ENCODE measurements at regions not wholly inside any gene's neighbourhood (a gene's known extent, or its start where the extent isn't known, plus 50 kb on each side); places are given as distances from the start of the nearest gene placed in this dataset.

DNA sequence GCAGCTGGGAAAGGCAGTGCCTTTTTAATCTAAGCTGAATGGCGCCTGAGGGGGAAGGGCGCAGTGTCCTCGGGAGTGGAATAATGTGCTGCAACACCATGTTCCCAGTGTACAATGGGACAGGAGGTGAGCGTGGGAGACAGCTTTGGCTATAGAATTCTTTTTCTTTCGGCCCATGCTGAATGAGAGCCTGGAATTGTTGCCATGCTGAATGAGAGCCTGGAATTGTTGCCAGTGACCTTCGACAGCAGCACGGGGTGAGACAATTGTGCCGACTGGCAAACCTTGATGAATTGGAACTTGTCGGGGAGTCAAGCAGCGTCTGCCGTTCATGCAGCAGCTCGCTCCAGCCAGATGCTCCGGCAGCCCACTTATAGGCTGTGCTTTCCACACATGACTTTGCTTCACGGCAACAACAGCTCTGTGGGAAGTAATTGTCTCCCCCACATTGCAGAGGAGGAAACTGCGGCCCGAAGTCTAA, 141.4 kb upstream of the E2F8 start:
- TF ChIP-seq POLR2AphosphoS5 (IDR thresholded peaks at IDR 0.05; ENCODE audit: insufficient read depth, low read depth, low read length) = no peak
- no peak for TF ChIP-seq FOS (IDR thresholded peaks at IDR 0.05; ENCODE audit: borderline replicate concordance, insufficient read depth, low read length)
- H3K9me3 ChIP-seq (replicated peaks; ENCODE audit: control insufficient read depth, insufficient read depth, low read length) = no peaks in the 10 kb centered on the region
- no peak overlapping the region for H2AFZ ChIP-seq (ENCODE audit: low read depth, low read length)
- H4K20me1 ChIP-seq (replicated peaks; ENCODE audit: control insufficient read depth, extremely low read depth, insufficient read depth, low read length) = no peaks in the 10 kb centered on the region
- H3K9ac ChIP-seq (replicated peaks; ENCODE audit: extremely low read depth, insufficient read depth, low read length) = no peak overlapping the region
- H3K27ac ChIP-seq (ENCODE audit: insufficient read depth, low read depth, low read length) = no peak overlapping the region
- H3K79me2 ChIP-seq (ENCODE audit: control insufficient read depth, insufficient read depth, low read length) = no peaks in the 10 kb centered on the region
- no peaks in the 10 kb centered on the region for H3K36me3 ChIP-seq (ENCODE audit: control insufficient read depth in 2 of 2, extremely low read depth in 1 of 2, insufficient read depth in 2 of 2, low read length in 2 of 2)
- ChIA-PET POLR2A (no interaction called here), CTCF (interaction anchor here (1.4 to 1.7 kb wide), 3 partner anchors 15 to 305 kb away, joined by 3 to 5 read pairs (median 3); no protein-coding TSS in a partner anchor)
- H3K4me3 ChIP-seq (replicated peaks in 1 of 3; ENCODE audit: insufficient read depth in 1 of 3, low read depth in 1 of 3, low read length in 3 of 3) = no peak overlapping the region
- dilution Hi-C loops (cut with MboI; ENCODE audit: extremely low pct_ligation_motif_present, low sequenced_read_pairs) (no loop called here), intact Hi-C loops (cut with micrococcal nuclease) (no loop called here)
- no TSS peak for BruUV-seq (replicated peaks)
- FAIRE-seq (no peak), DNase-seq (ENCODE audit: low read depth, low spot score) (no peak)
- peaks cover 13% of the 10 kb centered on the region for H3K4me1 ChIP-seq (ENCODE audit: control insufficient read depth, extremely low read depth, insufficient read depth, low read length)
- H3K4me2 ChIP-seq (ENCODE audit: insufficient read depth, low read length) = no peak overlapping the region
- H3K27me3 ChIP-seq (ENCODE audit: control insufficient read depth in 2 of 2, insufficient read depth in 2 of 2, low read length in 2 of 2) = no peaks in the 10 kb centered on the region
- H3K9me1 ChIP-seq (replicated peaks; ENCODE audit: control insufficient read depth, extremely low read depth, insufficient read depth, low read length) = no peaks in the 10 kb centered on the region

DNA sequence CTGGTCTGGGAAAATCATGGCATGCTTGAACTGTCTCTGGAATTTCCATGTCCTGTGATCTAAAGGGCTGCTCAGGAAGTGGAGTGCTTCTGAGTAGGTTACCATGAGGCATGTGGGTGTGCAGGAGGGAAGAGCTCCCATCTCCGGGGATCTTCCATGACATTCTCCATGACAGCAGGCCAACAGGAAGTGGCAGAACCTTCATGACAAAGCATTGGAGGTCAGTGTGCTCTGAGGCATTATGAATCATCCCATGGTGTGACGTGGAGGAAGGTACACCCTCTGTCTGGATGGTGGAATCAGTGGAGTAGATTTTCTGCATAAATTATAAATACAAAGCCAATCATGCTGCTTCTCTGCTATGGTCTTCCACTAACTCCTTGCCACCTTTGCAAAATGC, 139.6 kb upstream of the E2F8 start:
- Histone ChIP-seq H3K79me2 (ENCODE audit: control insufficient read depth, insufficient read depth, low read length) (no peaks in the 10 kb centered on the region), H3K36me3 (ENCODE audit: control insufficient read depth in 2 of 2, extremely low read depth in 1 of 2, insufficient read depth in 2 of 2, low read length in 2 of 2) (no peaks in the 10 kb centered on the region), H2AFZ (ENCODE audit: low read depth, low read length) (peak overlapping the region; percentile 36), H4K20me1 (replicated peaks; ENCODE audit: control insufficient read depth, extremely low read depth, insufficient read depth, low read length) (no peaks in the 10 kb centered on the region), H3K9ac (replicated peaks; ENCODE audit: extremely low read depth, insufficient read depth, low read length) (no peak overlapping the region), H3K4me3 (replicated peaks in 1 of 3; ENCODE audit: insufficient read depth in 1 of 3, low read depth in 1 of 3, low read length in 3 of 3) (no peak overlapping the region), H3K9me3 (replicated peaks; ENCODE audit: control insufficient read depth, insufficient read depth, low read length) (no peaks in the 10 kb centered on the region), H3K4me1 (ENCODE audit: control insufficient read depth, extremely low read depth, insufficient read depth, low read length) (peaks cover 13% of the 10 kb centered on the region), H3K4me2 (ENCODE audit: insufficient read depth, low read length) (peak overlapping the region; percentile 26), H3K9me1 (replicated peaks; ENCODE audit: control insufficient read depth, extremely low read depth, insufficient read depth, low read length) (no peaks in the 10 kb centered on the region), H3K27ac (ENCODE audit: insufficient read depth, low read depth, low read length) (peak overlapping the region; percentile 62), H3K27me3 (ENCODE audit: control insufficient read depth in 2 of 2, insufficient read depth in 2 of 2, low read length in 2 of 2) (no peaks in the 10 kb centered on the region)
- TF ChIP-seq FOS (IDR thresholded peaks at IDR 0.05; ENCODE audit: borderline replicate concordance, insufficient read depth, low read length) = peak; percentile 99
- TF ChIP-seq MYC (IDR thresholded peaks at IDR 0.05; ENCODE audit: low read depth, low read length) = peak; percentile 7
- TF ChIP-seq GATA2 (IDR thresholded peaks at IDR 0.05; ENCODE audit: insufficient read depth, insufficient read length, low read depth, low read length) = peak; percentile 56
- TF ChIP-seq JUN (IDR thresholded peaks at IDR 0.05; ENCODE audit: borderline replicate concordance, insufficient read depth, insufficient read length, low read depth) = peak; percentile 74
- no peak for TF ChIP-seq POLR2A (IDR thresholded peaks at IDR 0.05; ENCODE audit: low read depth, low read length)
- TF ChIP-seq POLR2AphosphoS5 (IDR thresholded peaks at IDR 0.05; ENCODE audit: insufficient read depth, low read depth, low read length) = peak; percentile 69
- ChIA-PET POLR2A (interaction anchor here (0.7 to 1.2 kb wide), 2 partner anchors 16 to 88 kb away, joined by 3 read pairs; no protein-coding TSS in a partner anchor), CTCF (interaction anchor here (0.9 to 1.2 kb wide), 3 partner anchors 11 to 54 kb away, joined by 3 to 5 read pairs (median 5); no protein-coding TSS in a partner anchor)
- intact Hi-C loops (cut with micrococcal nuclease) (no loop called here), dilution Hi-C loops (cut with MboI; ENCODE audit: extremely low pct_ligation_motif_present, low sequenced_read_pairs) (no loop called here)
- no TSS peak for BruUV-seq (replicated peaks)
- DNase-seq (ENCODE audit: low read depth, low spot score) (peak; percentile 79), FAIRE-seq (peak; percentile 93)

All from endothelial cell of umbilical vein (primary cell).